H1 (cell line): ENCODE measurements at regions not wholly inside any gene's neighbourhood (a gene's known extent, or its start where the extent isn't known, plus 50 kb on each side); places are given as distances from the start of the nearest gene placed in this dataset.

Experiments
- RBBP5 ChIP-seq: IDR thresholded peaks from 2 replicates; pipeline ENCODE4 v1.7.1; 2012; ENCODE audit warnings: low read depth, mild to moderate bottlenecking, inconsistent platforms, low read length, moderate library complexity, borderline replicate concordance
- RNF2 ChIP-seq: fragments of 200-900, 300-1000 bp; sonication (generic); IDR thresholded peaks from 2 replicates; pipeline ENCODE4 v1.7.1; 2016; ENCODE audit warnings: borderline replicate concordance, low read depth, mild to moderate bottlenecking, antibody characterized with exemption, low read length; ENCODE audit not compliant: poor library complexity, severe bottlenecking; ENCODE audit errors: missing control alignments
- RXRA ChIP-seq: IDR thresholded peaks from 2 replicates; pipeline ENCODE4 v1.6.1; 2011; ENCODE audit warnings: low read depth, mild to moderate bottlenecking, low read length, moderate library complexity; ENCODE audit not compliant: insufficient read depth
- TAF1 ChIP-seq: IDR thresholded peaks from 2 replicates; pipeline ENCODE4 v1.6.1; 2011; ENCODE audit warnings: mild to moderate bottlenecking, low read depth, low read length
- TF ChIP-seq, protein P1 (sequence below): IDR thresholded peaks from 2 replicates; pipeline ENCODE4 v1.6.1; 2012; ENCODE audit warnings: inconsistent platforms
- TF ChIP-seq, protein P2 (sequence below): IDR thresholded peaks from 2 replicates; pipeline ENCODE4 v1.6.1; 2012; ENCODE audit warnings: inconsistent platforms

DNA sequence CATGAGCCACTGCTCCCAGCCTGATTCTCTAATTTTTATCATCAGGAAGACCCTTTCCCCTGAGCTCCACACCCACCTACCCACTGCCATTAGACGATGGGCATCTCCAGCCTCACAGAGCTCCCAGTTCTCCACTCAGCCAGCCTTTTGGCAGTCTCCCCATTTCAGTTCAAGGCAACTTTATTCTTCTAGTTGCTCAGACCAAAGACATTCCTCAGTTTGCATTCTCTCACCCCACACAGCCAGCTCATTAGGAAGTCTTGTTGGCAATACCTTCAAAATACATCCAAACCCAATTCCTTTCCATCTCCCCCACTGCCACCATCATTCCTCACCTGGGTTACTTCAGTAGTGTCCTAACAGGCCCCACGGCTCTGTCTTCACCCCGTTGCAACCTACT, 53.4 kb upstream of the COX20 start (continued):
- TF ChIP-seq, protein P1, sequence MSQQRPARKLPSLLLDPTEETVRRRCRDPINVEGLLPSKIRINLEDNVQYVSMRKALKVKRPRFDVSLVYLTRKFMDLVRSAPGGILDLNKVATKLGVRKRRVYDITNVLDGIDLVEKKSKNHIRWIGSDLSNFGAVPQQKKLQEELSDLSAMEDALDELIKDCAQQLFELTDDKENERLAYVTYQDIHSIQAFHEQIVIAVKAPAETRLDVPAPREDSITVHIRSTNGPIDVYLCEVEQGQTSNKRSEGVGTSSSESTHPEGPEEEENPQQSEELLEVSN = no peak
- no peak for TF ChIP-seq RXRA
- no peak for TF ChIP-seq RNF2
- no peak for TF ChIP-seq RBBP5
- TF ChIP-seq TAF1 = no peak
- TF ChIP-seq, protein P2, sequence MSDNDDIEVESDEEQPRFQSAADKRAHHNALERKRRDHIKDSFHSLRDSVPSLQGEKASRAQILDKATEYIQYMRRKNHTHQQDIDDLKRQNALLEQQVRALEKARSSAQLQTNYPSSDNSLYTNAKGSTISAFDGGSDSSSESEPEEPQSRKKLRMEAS = no peak
